ENCODE measurements at regions not wholly inside any gene's neighbourhood (a gene's known extent, or its start where the extent isn't known, plus 50 kb on each side); places are given as distances from the start of the nearest gene placed in this dataset.

- DNase-seq (ENCODE audit: low spot score in 2 of 2) (no peak), FAIRE-seq (no peak)
Observed at GRCh38 chr5:57836331-57836730, 353.7 kb upstream of the ACTBL2 start.

GRCh38 chr5:57834829-57835608, 352.4 kb upstream of the ACTBL2 start:
- DNase-seq (ENCODE audit: low spot score in 2 of 2) = no peak
- no peak for FAIRE-seq

- DNase-seq (ENCODE audit: low spot score in 2 of 2) (no peak), FAIRE-seq (no peak)
Observed at GRCh38 chr5:57833489-57833888, 350.9 kb upstream of the ACTBL2 start.

GRCh38 chr5:57832875-57833274, 350.3 kb upstream of the ACTBL2 start:
- DNase-seq (ENCODE audit: low spot score in 2 of 2) (no peak), FAIRE-seq (no peak)

GRCh38 chr5:57831932-57832331, 349.3 kb upstream of the ACTBL2 start:
- DNase-seq (ENCODE audit: low spot score in 2 of 2) = no peak
- no peak for FAIRE-seq

GRCh38 chr5:57831090-57831489, 348.5 kb upstream of the ACTBL2 start:
- no peak for DNase-seq (ENCODE audit: low spot score in 2 of 2)
- no peak for FAIRE-seq

- FAIRE-seq (no peak), DNase-seq (ENCODE audit: low spot score in 2 of 2) (no peak)
Observed at GRCh38 chr5:57828221-57828620, 345.6 kb upstream of the ACTBL2 start.

- FAIRE-seq (no peak), DNase-seq (ENCODE audit: low spot score in 2 of 2) (no peak)
Observed at GRCh38 chr5:57825031-57825686, 342.5 kb upstream of the ACTBL2 start.

- FAIRE-seq = no peak
- no peak for DNase-seq (ENCODE audit: low spot score in 2 of 2)
Observed at GRCh38 chr5:57824623-57825022, 342.0 kb upstream of the ACTBL2 start.

- DNase-seq (ENCODE audit: low spot score in 2 of 2) = no peak
- no peak for FAIRE-seq
Observed at GRCh38 chr5:57824047-57824446, 341.4 kb upstream of the ACTBL2 start.

- DNase-seq (ENCODE audit: low spot score in 2 of 2) = no peak
Observed at GRCh38 chr5:57822651-57823050, 340.0 kb upstream of the ACTBL2 start.

GRCh38 chr5:57818397-57818796, 335.8 kb upstream of the ACTBL2 start:
- no peak for DNase-seq (ENCODE audit: low spot score in 2 of 2)
- no peak for FAIRE-seq

More at GRCh38 chr5:57822651-57823050, 340.0 kb upstream of the ACTBL2 start:
- no peak for FAIRE-seq

GRCh38 chr5:57817924-57818323, 335.3 kb upstream of the ACTBL2 start:
- DNase-seq (ENCODE audit: low spot score in 2 of 2) (no peak), FAIRE-seq (no peak)

- FAIRE-seq (no peak), DNase-seq (ENCODE audit: low spot score in 2 of 2) (no peak)
Observed at GRCh38 chr5:57817001-57817453, 334.4 kb upstream of the ACTBL2 start.

- no peak for DNase-seq (ENCODE audit: low spot score in 2 of 2)
- no peak for FAIRE-seq
Observed at GRCh38 chr5:57816108-57816507, 333.5 kb upstream of the ACTBL2 start.

- FAIRE-seq (no peak), DNase-seq (ENCODE audit: low spot score in 2 of 2) (no peak)
Observed at GRCh38 chr5:57805732-57806131, 323.1 kb upstream of the ACTBL2 start.

- no peak for DNase-seq (ENCODE audit: low spot score in 2 of 2)
- FAIRE-seq = no peak
Observed at GRCh38 chr5:57805170-57805569, 322.6 kb upstream of the ACTBL2 start.

GRCh38 chr5:57804505-57804904, 321.9 kb upstream of the ACTBL2 start:
- FAIRE-seq (no peak), DNase-seq (ENCODE audit: low spot score in 2 of 2) (no peak)

GRCh38 chr5:57804007-57804444, 321.4 kb upstream of the ACTBL2 start:
- no peak for FAIRE-seq

GRCh38 chr5:57802131-57802530, 319.5 kb upstream of the ACTBL2 start:
- FAIRE-seq (no peak), DNase-seq (ENCODE audit: low spot score in 2 of 2) (no peak)

More at GRCh38 chr5:57804007-57804444, 321.4 kb upstream of the ACTBL2 start:
- no peak for DNase-seq (ENCODE audit: low spot score in 2 of 2)

GRCh38 chr5:57795203-57795602, 312.6 kb upstream of the ACTBL2 start:
- DNase-seq (ENCODE audit: low spot score in 2 of 2) (no peak), FAIRE-seq (no peak)

- no peak for DNase-seq (ENCODE audit: low spot score in 2 of 2)
- FAIRE-seq = no peak
Observed at GRCh38 chr5:57791875-57792274, 309.3 kb upstream of the ACTBL2 start.

All from frontal cortex (tissue), 3 donors.